ENCODE measurements at regions not wholly inside any gene's neighbourhood (a gene's known extent, or its start where the extent isn't known, plus 50 kb on each side); places are given as distances from the start of the nearest gene placed in this dataset.

DNA sequence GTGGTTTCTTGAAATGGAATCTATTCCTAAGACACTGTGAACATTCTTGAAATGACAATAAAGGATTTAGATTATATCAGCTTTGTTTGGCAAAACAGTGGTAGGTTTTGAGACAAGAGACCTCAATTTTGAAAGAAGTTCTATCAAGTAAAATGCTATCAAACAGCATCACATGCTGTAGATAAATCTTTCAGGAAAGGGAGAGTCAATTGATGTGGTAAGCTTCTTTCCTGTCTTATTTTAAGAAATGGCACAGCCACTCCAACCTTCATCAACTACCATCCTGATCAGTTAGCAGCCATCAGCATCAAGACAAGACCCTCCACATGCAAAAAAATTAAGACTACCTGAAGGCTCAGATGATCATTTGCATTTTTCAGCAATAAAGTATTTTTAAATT is 495.4 kb downstream of the TRIB2 start:
- TF ChIP-seq, protein P1, sequence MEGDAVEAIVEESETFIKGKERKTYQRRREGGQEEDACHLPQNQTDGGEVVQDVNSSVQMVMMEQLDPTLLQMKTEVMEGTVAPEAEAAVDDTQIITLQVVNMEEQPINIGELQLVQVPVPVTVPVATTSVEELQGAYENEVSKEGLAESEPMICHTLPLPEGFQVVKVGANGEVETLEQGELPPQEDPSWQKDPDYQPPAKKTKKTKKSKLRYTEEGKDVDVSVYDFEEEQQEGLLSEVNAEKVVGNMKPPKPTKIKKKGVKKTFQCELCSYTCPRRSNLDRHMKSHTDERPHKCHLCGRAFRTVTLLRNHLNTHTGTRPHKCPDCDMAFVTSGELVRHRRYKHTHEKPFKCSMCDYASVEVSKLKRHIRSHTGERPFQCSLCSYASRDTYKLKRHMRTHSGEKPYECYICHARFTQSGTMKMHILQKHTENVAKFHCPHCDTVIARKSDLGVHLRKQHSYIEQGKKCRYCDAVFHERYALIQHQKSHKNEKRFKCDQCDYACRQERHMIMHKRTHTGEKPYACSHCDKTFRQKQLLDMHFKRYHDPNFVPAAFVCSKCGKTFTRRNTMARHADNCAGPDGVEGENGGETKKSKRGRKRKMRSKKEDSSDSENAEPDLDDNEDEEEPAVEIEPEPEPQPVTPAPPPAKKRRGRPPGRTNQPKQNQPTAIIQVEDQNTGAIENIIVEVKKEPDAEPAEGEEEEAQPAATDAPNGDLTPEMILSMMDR (IDR thresholded peaks at IDR 0.05; ENCODE audit: low read depth, low read length) = no peak
- TF ChIP-seq EZH2phosphoT487 (IDR thresholded peaks at IDR 0.05; ENCODE audit: low read depth) = no peak

Measured in OCI-LY3 (cell line).